GM21717 (cell line): ENCODE measurements at regions not wholly inside any gene's neighbourhood (a gene's known extent, or its start where the extent isn't known, plus 50 kb on each side); places are given as distances from the start of the nearest gene placed in this dataset.
A peak's percentile ranks its signal among the peaks of the same experiment; 100 is the strongest.

Experiments used
- ATAC-seq: cut with Tn5 transposase; IDR thresholded peaks from one replicate; pipeline ENCODE4 v1.9.1; 2021; ENCODE audit warnings: mild to moderate bottlenecking, moderate library complexity; ENCODE audit not compliant: unreplicated experiment

DNA sequence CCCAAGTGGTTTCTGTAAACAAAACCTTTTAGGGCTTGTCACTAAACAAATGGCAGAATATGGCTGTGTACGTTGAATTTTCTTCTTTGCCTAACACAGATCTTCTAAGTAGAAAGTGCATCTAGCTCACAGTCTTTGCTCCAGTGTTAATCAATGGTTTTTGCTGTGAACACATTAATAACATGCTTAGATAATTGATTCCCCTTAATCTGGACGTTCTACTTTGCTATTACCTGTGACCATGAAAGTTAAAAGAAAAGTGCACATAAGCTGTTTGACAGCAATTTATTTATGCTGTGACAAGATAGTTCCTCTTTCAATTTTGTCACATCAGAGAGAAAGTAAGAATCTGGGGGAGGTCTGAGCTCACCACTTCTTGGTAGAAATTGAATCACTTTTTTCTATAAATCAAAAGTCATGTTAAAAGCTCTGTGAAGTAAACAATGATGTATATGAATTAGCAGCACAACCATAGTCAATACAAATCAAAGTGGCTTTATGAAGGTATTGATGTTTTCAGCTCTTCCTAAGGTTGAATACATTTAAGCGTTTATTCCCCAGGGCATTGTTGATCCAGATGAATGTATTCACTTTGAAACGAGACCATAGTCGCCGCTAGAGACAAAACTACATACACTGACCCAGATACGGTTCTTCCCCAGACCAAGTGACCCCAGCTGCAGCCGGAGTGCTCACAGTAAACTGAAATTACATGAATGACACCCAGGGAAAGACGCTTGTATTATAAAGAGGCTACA lies 174.6 kb upstream of the ZNF608 start:
- peak; percentile 88 for ATAC-seq

DNA sequence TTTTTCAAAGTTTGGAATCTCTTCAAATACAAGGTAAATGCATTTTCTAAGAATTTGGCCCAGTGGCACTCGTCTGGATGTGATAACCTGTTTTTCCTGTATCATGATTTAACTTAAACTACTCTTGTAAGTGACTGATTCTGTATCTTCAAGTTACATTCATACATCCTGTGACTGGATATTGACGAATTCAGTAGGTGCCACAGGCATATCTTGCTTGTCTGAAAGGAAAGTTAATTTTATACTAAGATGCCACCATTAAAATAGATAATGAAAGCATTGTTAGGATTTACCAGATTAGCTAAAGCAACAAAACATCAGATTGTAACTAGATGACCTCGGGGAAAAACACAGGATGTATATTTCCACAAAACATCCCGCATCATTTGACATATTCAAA lies 175.3 kb upstream of the ZNF608 start:
- no peak for ATAC-seq

DNA sequence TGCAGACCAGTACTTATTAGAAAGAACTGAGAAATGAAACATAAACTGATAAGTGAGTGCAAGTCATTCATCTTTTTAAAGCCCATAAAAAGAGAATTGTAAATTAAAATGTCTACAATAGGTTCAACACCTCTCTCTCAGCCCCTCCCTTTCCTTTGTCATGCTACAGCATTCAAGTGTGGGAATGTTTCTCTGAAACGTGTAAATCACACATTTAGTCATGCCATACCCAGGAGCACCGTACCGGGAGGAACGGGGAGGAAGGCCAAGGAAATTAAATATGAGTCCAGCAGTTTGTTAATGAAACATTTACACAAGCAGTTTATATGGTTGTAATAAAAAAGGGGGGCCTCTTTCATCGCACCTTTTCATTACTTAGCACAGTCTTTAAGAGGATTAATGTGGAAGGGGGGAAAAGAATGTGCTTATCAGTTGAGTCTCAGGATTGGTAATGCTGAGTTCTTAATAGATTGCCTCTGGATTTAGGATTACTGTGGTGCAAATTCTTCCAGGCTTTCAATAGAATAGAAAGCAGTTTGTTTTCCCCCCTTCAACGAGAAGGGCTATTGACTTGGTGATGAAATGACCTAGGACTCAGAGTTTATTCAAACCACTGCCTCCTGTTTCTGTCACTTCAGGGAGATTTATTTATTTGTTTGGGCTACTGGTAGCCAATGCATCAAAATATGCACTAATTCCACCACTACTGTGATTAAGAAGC lies 176.0 kb upstream of the ZNF608 start:
- no peak for ATAC-seq

DNA sequence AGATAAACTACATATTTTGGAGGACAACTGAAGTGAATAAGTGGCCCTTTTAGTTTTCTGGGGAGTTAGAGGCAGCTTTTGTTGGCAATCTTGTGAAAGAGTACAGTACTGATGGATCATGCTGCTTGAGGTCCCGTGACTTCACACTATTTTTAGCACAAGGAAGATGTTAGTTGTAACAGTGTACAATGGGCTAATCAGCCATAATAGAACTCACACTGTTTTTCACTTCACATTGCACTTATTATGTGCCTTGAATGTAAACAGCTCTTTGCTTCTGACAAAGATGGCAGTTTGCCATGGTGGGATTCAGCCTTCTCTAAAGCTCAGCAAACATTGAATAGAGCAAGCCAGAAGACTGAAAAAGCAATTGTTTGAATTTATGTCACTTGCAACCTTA lies 176.7 kb upstream of the ZNF608 start:
- ATAC-seq, result no peak

DNA sequence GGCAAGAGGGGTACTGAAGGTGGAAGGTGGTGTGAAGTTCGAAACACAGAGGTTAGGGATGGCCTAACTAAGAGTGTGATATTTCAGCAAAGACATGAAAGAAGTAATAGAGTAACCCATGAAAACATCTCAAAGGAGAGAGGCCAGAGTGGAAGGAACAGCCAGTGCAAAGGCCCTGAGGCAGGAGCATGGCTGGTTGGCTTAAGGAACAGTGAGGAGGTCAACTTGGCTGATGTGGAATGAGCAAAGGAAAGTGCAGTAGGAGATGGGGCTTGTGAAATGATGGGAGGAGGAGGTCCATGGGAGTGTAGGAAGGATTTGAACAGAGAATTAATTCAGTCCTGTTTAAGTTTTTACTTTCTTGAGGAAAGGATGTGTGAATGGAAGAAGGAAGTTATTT lies 178.3 kb upstream of the ZNF608 start:
- no peak for ATAC-seq

DNA sequence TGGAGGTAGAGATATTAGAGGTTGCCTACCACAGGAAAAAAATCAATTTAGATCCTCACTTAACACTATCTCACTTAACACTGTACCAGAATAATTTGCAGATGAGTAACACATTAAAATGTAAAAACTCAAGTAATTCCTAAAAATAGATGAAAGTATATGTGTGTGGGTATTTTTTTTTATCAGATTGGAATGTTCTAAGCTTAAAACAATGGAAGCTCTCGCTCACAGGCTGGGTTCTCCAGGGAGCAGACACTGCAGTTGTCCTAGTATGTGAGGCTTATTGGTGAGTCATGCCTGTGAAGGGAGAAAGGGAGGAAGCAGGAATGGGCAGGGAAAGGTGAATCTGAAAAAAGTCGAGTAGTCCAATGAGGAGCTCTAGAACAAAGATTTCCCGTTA lies 181.3 kb upstream of the ZNF608 start:
- no peak for ATAC-seq

DNA sequence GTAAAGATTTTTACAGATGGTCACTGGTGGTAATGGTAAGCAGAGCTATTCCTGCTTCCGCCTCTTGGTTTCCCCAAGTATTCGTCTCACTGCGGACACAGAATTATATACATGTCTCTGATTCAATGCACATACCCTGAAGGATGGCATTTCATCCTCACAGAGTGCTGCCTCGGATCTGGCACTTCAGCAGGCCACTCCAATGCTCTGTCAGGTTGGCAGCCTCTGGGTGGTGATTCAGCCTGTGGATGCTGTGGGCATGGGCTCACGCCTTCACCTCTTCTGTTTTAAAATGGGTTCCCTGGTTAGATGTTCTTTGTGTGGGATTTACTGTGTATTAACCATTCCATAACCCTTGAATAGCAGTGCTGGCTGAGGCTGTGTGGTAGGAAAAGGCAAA lies 182.6 kb upstream of the ZNF608 start:
- no peak for ATAC-seq

DNA sequence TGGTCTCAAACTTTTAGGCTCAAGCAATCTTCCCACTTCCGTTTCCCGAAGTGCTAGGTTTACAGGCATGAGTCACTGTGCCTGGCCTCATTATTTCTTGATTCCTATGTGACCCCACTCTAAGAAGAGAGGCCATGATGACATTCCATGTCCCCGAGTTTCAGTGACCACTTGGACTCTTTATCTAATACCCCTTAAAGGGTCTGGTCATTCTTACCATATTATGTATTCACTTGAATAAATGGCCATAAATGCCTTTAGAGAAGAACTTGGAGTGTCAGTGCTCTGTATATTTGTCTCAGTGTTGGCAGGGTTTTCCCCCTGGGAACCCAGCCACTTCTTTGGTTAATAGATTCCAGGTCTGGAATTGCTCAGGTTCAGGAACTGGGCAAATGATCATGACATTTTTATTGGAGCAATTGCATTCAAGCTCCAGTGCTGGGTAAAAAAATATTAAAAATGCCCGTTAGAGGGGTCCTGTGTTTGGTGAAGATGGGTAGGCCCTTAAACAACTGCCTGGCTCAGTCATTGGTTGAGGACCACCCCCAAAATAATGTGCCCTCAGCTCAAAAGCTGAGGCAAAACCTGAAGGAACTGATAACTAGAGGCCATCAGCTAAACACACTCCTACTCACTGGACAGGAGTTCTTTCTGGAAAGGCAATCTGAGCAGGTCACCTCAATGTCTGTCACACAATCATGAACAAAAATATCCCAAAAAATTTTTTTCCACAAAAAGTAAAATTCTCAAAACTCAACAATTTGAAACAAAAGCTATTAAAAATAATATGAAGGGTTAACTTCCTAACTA lies 186.6 kb upstream of the ZNF608 start:
- no peak for ATAC-seq

DNA sequence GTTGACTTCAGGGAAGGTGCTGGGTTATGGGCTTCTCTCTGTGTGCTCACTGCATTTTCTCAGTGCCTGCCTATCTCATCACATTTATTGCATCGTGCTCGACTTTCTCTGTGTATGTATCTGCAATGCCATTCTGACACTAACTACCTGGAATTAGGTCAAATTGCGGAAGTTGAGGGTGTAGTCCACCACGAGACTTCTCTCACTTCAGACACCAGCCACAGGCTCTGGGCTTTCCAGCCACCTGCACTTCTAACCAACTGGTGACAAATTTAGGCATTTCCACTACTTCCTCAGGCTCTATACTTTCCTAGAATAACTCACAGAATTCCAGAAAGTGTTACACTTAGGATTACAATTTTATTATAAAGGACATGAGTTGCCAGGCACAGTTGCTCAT lies 188.6 kb upstream of the ZNF608 start:
- peak; percentile 77 for ATAC-seq

DNA sequence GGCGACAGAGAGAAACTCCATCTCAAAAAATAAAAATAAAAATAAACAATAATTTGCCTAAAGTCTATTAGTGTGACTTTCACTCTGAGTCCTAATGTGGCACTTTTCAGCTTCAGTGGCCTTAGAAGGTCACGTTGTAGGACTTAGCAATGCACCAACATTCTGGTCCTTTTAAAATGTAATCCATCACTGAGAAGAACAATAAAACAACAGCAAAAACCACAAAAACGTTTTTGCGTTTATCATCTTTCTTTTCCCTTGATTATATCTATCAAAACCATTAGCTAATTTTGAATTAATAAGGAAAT lies 190.1 kb upstream of the ZNF608 start:
- peak; percentile 48 for ATAC-seq

DNA sequence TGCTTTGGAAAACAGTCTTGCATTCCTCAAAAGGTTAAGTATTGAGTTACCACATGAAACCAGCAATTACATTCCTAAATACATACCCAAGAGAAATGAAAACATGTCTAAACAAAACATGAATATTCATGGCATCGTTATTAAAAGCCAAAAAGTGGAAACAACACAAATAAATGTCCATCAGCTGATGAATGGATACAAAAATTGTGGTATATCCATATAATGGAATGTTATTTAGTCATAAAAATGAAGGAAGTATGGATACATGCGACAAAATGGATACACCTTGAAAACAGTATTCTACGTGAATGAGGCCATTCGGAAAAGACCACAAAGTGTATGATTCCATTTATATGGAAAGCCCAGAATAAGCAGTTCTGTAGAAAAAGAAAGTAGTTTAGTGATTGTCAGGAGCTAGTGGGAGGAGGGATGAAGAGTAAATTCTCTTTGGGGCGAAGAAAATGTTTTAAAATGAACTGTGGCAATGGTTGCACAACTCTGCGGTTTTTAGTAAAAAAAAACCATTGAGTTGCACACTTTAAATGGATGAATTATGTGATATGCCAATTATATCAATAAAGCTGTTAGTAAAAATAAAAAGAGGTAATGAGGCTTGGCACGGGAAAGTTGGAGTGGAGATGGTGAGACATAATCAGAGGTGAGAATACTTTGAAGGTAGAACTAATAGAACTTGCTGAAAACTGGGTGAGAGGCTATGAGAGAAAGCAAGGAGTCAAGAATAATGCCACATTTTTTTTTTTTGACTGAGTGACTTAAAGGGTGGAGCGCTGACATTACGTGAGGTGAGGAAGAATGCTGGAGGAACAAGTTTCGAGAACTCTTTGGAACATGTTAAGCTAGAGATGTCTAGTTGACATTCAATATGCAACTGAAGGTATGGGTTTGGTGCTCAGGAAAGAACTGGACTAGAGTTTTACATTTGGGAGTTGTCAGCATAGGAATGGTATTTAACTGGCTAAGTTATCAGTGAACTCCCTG lies 194.9 kb upstream of the ZNF608 start:
- no peak for ATAC-seq

DNA sequence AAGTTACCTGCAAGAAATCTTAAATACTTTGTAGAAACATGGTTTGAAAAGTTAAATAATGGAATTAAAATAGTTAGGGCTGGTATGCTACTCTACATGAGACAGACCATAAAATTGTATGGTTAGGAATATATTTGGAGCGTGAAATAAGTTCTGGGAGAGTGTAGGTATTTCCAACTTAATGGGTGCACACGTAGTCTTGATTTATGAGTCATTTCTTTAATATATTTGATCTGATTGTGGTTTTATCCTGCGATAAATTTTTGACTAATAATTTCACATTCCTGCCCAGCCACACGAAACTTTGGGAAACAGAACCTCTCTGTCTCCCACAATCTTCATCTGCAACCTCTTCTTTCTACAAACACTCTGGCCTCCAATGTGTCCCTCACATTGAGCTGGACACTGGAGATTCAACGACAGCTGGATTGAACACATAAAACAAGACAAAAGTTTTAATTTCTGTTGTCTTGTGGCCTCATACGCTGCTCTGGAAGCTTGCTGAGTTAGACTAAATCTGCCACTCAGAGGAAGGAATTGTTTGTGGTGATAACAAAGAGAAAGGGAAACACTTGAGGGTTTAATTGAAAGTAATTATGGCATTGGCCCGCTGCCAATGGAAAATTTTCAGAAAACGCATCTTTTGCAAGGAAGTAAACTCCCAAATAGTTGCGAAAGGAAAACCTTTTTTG lies 201.8 kb upstream of the ZNF608 start:
- ATAC-seq, result no peak

DNA sequence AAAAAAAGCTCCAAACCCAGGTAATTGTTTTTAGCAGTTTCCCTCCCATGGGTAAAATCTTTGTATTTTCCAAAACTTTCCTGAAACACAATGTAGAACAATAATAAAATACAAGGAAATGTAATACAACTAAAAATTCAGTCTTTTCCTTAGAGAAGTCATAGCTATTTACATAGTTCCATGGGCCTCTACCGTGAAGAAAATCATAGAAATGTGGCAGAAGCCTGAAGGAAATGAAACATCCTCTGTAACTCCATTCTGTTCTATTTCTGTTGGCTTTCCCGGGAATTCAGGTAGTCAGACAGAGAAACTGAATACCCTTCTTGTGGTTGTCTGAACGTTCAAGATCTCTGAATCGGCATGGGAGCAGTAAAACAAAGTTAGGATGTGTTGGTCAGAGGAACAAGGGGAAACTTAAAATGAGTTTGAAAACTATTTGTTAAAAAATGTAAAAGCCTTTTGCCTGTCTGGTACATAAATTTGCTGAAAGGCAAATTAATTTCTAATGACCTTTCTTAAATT lies 202.4 kb upstream of the ZNF608 start:
- ATAC-seq, result no peak

DNA sequence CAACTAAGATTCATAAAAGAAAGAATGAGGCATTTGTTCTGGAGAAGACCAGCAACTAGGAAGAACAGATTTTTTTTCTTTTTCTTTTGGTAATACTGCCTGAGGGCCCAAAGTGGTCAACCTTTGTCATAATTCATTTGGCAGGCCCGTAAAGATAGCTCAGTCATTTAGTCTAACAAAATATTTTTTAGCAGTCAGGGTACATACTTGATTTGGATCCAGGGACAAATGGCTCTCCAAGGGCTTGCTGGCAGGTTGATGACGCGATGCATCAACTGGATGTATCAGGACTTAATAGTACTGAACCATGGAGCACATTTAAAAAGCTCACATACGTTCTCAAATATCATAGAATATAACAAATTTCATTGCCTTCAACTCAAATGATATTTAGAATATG lies 203.4 kb upstream of the ZNF608 start:
- no peak for ATAC-seq

DNA sequence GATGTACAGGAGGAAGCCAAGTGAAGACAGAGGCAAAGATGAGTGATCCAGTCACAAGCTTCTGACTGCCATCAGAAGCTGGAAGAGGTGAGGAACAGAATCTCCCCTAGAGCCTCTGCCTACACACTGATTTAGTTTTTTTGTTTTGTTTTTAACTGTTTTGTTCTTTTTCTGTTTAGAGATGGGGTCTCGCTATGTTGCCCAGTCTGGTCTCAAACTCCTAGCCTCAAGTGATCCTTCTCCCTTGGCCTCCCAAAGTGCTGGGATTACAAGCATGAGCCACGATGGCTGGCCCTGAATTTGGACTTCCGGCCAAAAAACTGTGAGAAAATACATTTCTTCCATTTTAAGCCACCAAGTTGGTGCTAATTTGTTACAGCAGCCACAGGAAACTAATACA lies 204.7 kb upstream of the ZNF608 start:
- ATAC-seq, result no peak

DNA sequence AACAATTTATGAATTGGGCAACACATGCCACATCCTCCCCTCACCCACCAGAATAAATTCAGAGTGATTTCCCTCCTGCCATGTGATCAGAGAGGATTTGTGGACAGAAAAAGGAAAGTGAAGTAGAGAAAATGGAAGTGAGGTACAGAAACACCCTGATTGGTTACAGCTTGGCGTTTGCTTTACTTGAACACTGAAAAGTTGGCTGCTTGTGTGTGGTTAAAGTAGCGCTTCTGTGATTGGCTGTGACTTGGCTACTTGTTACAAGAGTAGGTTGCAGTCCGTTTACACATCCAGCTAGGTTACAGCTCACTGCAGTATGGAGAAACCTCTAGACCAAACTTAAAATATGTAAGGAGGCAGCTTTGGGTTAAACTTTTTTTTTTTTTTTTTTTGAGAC lies 205.2 kb upstream of the ZNF608 start:
- peak; percentile 89 for ATAC-seq

DNA sequence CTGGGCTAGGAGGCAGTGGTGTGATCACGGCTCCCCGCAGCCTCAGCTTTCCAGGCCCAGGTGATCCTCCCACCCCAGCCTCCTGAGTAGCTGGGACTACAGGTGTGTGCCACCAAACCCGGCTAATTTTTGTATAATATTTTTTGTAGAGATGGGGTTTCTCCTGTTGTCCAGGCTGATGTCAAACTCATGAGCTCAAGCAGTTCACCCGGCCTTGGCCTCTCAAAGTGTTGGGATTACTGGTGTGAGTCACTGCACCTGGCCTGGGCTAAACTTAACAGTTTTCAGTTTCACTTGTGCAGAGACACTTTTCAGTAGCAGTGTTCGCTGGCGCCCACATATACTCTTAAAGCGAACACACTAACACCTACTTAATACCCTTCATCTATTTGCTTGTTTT lies 205.6 kb upstream of the ZNF608 start:
- ATAC-seq, result peak; percentile 95

DNA sequence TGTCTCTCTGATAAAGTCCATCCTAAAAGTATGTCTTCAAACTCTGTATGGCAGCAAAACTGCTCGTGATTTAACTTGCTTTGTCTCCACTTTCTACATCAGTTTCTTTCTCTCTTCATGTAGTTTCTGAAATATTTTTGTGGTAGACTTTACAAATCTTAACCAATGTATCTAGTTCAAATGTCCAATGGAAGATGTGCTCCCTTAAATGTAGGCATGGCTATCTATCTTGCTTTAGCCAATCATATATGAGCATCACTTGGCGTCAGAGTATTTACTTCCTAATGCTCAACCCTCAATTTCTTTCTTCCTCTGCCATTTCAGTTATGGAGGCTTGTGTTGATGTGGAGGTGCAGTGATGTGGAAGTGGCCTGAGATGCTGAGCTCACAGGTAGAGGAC lies 206.1 kb upstream of the ZNF608 start:
- peak; percentile 35 for ATAC-seq

DNA sequence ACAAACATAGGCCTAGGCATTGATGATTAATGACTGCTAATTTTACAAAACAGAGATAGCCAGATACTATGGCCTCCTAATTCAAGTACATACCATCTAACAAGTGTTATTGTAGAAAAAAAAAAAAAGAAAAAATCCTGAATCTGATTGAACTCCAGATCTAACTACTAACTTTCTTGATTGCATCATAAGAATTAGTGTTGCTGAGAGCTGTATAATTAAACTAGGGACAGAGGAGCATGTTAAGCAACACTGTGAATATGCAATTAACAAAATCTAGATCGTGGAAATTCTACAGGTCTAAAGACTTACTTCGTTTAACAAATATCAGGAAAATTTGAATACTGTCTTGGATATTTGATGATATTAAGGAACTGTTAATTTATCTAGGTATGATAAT lies 208.3 kb upstream of the ZNF608 start:
- ATAC-seq, result no peak

DNA sequence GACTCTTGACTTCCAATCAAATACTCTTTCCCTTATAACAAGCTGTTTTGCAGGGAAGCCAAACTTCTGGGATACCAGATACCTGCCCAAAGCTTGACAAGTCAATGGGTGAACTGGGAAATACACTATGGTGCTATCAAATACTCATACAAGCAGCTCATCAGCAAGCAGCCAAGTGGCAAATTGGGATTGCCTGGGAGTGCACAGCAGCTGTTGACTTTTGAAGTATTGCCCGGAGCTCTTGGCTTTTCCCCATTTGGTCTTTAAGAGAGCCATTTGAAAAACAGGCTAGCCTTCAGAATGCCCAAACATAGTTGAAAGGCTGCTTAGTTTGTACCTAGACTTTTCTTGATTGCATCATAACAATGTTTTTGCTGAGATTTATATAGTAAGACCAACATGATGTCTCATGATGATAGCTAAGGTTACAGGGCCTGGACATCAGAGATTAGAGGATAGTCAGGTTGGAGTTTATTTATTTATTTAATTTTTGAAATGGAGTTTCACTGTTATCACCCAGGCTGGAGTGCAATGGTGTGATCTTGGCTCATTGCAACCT lies 210.1 kb upstream of the ZNF608 start:
- no peak for ATAC-seq
